ENCODE measurements at regions not wholly inside any gene's neighbourhood (a gene's known extent, or its start where the extent isn't known, plus 50 kb on each side); places are given as distances from the start of the nearest gene placed in this dataset.
"Not testable (repeated sequence)": the region's sequence is repeated elsewhere in the genome, so short reads cannot be mapped to it uniquely, and the experiment has no call there.

- no peak for DNase-seq
Measured at GRCh38 chr6:4280707-4281106, 145.3 kb upstream of the ECI2 start.

GRCh38 chr6:4280031-4280430 lies 144.7 kb upstream of the ECI2 start:
- no peak for DNase-seq

- DNase-seq, result no peak
Measured at GRCh38 chr6:4274382-4275082, 139.2 kb upstream of the ECI2 start.

- no peak for DNase-seq
Measured at GRCh38 chr6:4272996-4273395, 137.6 kb upstream of the ECI2 start.

GRCh38 chr6:4271761-4272470 lies 136.5 kb upstream of the ECI2 start:
- DNase-seq, result no peak

- DNase-seq, result no peak
Measured at GRCh38 chr6:4270776-4271175, 135.4 kb upstream of the ECI2 start.

- DNase-seq, result no peak
Measured at GRCh38 chr6:4270001-4270400, 134.6 kb upstream of the ECI2 start.

- DNase-seq, result no peak
Measured at GRCh38 chr6:4268171-4268570, 132.8 kb upstream of the ECI2 start.

- no peak for DNase-seq
Measured at GRCh38 chr6:4265740-4266139, 130.4 kb upstream of the ECI2 start.

GRCh38 chr6:4264601-4265000 lies 129.2 kb upstream of the ECI2 start:
- no peak for DNase-seq

GRCh38 chr6:4264081-4264480 lies 128.7 kb upstream of the ECI2 start:
- no peak for DNase-seq

- DNase-seq, result no peak
Measured at GRCh38 chr6:4262526-4262925, 127.2 kb upstream of the ECI2 start.

- no peak for DNase-seq
Measured at GRCh38 chr6:4259391-4259790, 124.0 kb upstream of the ECI2 start.

GRCh38 chr6:4258733-4259132 lies 123.4 kb upstream of the ECI2 start:
- DNase-seq, result no peak

- no peak for DNase-seq
Measured at GRCh38 chr6:4256969-4257368, 121.6 kb upstream of the ECI2 start.

GRCh38 chr6:4253604-4254231 lies 118.3 kb upstream of the ECI2 start:
- DNase-seq, result no peak

- not testable (repeated sequence) for DNase-seq
Measured at GRCh38 chr6:4252445-4252844, 117.1 kb upstream of the ECI2 start.

- DNase-seq, result no peak
Measured at GRCh38 chr6:4250645-4251044, 115.3 kb upstream of the ECI2 start.

- not testable (repeated sequence) for DNase-seq
Measured at GRCh38 chr6:4243832-4244231, 108.5 kb upstream of the ECI2 start.

- DNase-seq, result no peak
Measured at GRCh38 chr6:4243237-4243636, 107.9 kb upstream of the ECI2 start.

GRCh38 chr6:4242601-4243000 lies 107.2 kb upstream of the ECI2 start:
- DNase-seq, result no peak

- DNase-seq, result no peak
Measured at GRCh38 chr6:4240148-4240547, 104.8 kb upstream of the ECI2 start.

GRCh38 chr6:4225161-4225872 lies 89.9 kb upstream of the ECI2 start:
- DNase-seq, result no peak
